Hepatocyte (in vitro differentiated cells): ENCODE measurements at regions not wholly inside any gene's neighbourhood (a gene's known extent, or its start where the extent isn't known, plus 50 kb on each side); places are given as distances from the start of the nearest gene placed in this dataset.
"Not testable (repeated sequence)": the region's sequence is repeated elsewhere in the genome, so short reads cannot be mapped to it uniquely, and the experiment has no call there.

ENCODE experiments used
- CTCF ChIP-seq: fragments of 200-600 bp; sonication (generic); IDR thresholded peaks from 2 replicates; pipeline ENCODE4 v1.5.1; 2016; ENCODE audit warnings: antibody characterized with exemption, mild to moderate bottlenecking; ENCODE audit not compliant: poor library complexity
- EZH2phosphoT487 ChIP-seq: fragments of 200-600 bp; sonication (generic); IDR thresholded peaks from one replicate; pipeline ENCODE4 v1.6.1; 2018; ENCODE audit warnings: antibody characterized with exemption, mild to moderate bottlenecking, low read depth, moderate library complexity; ENCODE audit not compliant: unreplicated experiment, severe bottlenecking

DNA sequence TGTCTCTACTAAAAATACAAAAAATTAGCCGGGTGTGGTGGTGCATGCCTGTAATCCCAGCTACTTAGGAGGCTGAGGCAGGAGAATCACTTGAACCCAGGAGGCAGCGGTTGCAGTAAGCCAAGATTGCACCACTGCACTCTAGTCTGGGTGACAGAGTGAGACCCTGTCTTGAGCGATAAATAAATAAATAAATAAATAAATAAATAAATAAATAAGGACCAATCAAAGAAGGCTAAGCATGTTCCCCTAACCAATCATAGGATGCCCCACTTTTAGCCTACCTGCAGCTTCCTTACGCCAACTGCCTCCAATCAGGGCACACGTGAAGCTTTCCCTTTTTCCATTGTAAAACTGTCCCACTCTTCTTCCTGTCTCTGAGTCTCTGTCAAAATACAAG is 74.2 kb upstream of the ELAC2 start:
- TF ChIP-seq CTCF, EZH2phosphoT487: not testable (repeated sequence)
